Loucy (cell line): ENCODE measurements at regions not wholly inside any gene's neighbourhood (a gene's known extent, or its start where the extent isn't known, plus 50 kb on each side); places are given as distances from the start of the nearest gene placed in this dataset.

Source experiments
- H2AFZ ChIP-seq: fragments of 200-600 bp; sonication (generic); 2 replicates; pipeline ENCODE4 v1.6.0; 2016; ENCODE audit warnings: antibody characterized with exemption, mild to moderate bottlenecking, low read length, moderate library complexity
- H3F3A ChIP-seq: fragments of 200-600 bp; 2 replicates; pipeline ENCODE4 v1.6.0; 2016; ENCODE audit warnings: antibody characterized with exemption, low read depth, mild to moderate bottlenecking
- H3K27me3 ChIP-seq: fragments of 200-600 bp; sonication (generic); 2 replicates; pipeline ENCODE4 v1.6.1; 2014; ENCODE audit warnings: low read length, mild to moderate bottlenecking; ENCODE audit not compliant: insufficient read depth, poor library complexity, severe bottlenecking
- H3K36me3 ChIP-seq: fragments of 200-600 bp; sonication (generic); 2 replicates; pipeline ENCODE4 v1.6.1; 2016; ENCODE audit warnings: low read length; ENCODE audit not compliant: insufficient read depth
- H3K4me1 ChIP-seq: fragments of 200-600 bp; sonication (generic); 2 replicates; pipeline ENCODE4 v1.5.1; 2014; ENCODE audit warnings: low read length, mild to moderate bottlenecking; ENCODE audit not compliant: insufficient read depth, poor library complexity, severe bottlenecking
- H3K4me2 ChIP-seq: fragments of 200-600 bp; sonication (generic); 2 replicates; pipeline ENCODE4 v1.6.0; 2014; ENCODE audit warnings: antibody characterized with exemption, low read length, low read depth, mild to moderate bottlenecking; ENCODE audit not compliant: poor library complexity, severe bottlenecking
- H3K4me3 ChIP-seq: fragments of 200-600 bp; sonication (generic); 2 replicates; pipeline ENCODE4 v1.5.1; 2014; ENCODE audit warnings: low read length, mild to moderate bottlenecking, mixed read lengths; ENCODE audit not compliant: poor library complexity, severe bottlenecking
- H3K79me2 ChIP-seq: fragments of 200-600 bp; sonication (generic); 2 replicates; pipeline ENCODE4 v1.6.1; 2014; ENCODE audit warnings: low read length; ENCODE audit not compliant: insufficient read depth
- H3K9ac ChIP-seq: fragments of 200-600 bp; sonication (generic); 2 replicates; pipeline ENCODE4 v1.6.0; 2014; ENCODE audit warnings: mild to moderate bottlenecking, low read depth, low read length, moderate library complexity; ENCODE audit not compliant: poor library complexity, severe bottlenecking
- H3K9me2 ChIP-seq: fragments of 200-600 bp; sonication (generic); replicated peaks from 2 replicates; pipeline ENCODE4 v1.6.1; 2016; ENCODE audit warnings: low read depth, low read length, mixed read lengths
- H3K9me3 ChIP-seq: fragments of 200-600 bp; sonication (generic); 2 replicates; pipeline ENCODE4 v1.6.1; 2014; ENCODE audit warnings: mild to moderate bottlenecking, antibody characterized with exemption, low read length, low read depth; ENCODE audit not compliant: insufficient read depth
- H4K20me1 ChIP-seq: fragments of 200-600 bp; sonication (generic); 2 replicates; pipeline ENCODE4 v1.6.0; 2014; ENCODE audit warnings: antibody characterized with exemption, low read length, mild to moderate bottlenecking; ENCODE audit not compliant: insufficient read depth, poor library complexity, severe bottlenecking
- CTCF ChIP-seq: fragments of 200-600 bp; sonication (generic); conservative IDR thresholded peaks from 2 replicates; pipeline ENCODE4 v1.5.1; 2014; ENCODE audit warnings: mild to moderate bottlenecking, antibody characterized with exemption, low read length
- EZH2phosphoT487 ChIP-seq: fragments of 200-600 bp; IDR thresholded peaks from 2 replicates; pipeline ENCODE4 v1.6.1; 2018; ENCODE audit warnings: antibody characterized with exemption, mild to moderate bottlenecking, moderate library complexity, borderline replicate concordance

DNA sequence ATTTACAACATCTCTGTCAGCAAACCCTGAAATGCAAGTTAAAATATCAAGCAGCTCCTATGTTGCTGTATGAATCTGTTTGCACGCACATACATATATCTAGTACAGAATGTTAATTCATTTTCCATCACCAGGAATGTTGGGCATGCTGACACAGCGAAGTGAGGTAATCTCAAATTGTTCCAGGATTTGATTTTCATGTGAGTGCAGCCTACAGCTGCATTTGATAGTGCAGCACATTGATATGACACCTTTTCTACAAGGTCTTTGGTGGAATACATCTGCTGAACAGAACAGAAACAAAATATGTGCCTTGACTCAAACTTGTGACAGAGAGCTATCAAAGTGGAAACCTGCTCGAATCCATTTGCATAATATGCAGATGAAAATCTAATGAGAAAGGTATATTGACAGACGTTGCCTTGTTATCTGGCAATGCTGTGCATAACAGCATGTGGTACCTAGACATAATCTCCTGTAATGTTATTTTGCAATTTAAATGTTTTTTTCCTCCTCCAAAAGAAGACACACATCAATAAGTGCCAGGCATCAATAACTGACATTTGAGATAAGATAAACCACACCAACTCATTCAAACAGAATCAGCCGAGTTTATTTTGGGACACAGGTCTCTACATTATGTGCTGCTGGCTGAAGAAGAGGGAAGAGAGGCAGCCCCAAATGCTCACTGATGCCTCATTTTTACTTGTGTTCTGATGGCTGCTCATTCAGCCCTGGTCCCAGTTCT lies 512.2 kb downstream of the ZNF608 start:
- H3K9ac ChIP-seq, result no peak overlapping the region
- TF ChIP-seq EZH2phosphoT487, result no peak
- TF ChIP-seq CTCF, result no peak
- no peaks in the 10 kb centered on the region for H3K79me2 ChIP-seq
- no peak overlapping the region for H3K4me3 ChIP-seq
- H3K4me1 ChIP-seq, result no peaks in the 10 kb centered on the region
- H2AFZ ChIP-seq, result no peak overlapping the region
- H3K9me3 ChIP-seq, result no peaks in the 10 kb centered on the region
- no peaks in the 10 kb centered on the region for H3K27me3 ChIP-seq
- H3K36me3 ChIP-seq, result no peaks in the 10 kb centered on the region
- H3K9me2 ChIP-seq, result no peaks in the 10 kb centered on the region
- H4K20me1 ChIP-seq, result no peaks in the 10 kb centered on the region
- H3K4me2 ChIP-seq, result no peak overlapping the region
- no peaks in the 10 kb centered on the region for H3F3A ChIP-seq

DNA sequence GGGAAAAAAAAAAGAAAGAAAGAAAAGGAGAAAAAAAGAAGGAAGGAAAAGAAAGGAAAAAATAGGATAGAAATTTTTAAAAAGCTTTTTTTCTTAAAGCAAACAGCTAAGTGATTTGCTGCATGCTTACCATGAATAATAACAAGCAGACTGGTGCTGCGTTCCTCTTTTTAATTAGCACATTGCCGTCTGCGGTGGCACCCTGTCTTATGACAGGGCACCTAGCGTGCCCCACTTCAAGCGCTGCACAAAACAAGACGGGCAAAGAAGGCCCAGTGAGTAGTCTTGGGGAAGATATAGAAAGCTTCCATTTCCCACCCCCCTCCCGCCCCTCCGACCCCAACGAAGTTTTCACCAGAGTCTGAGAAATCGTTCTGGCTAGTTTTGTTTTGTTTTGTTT lies 513.9 kb downstream of the ZNF608 start:
- no peaks in the 10 kb centered on the region for H3K9me2 ChIP-seq
- H3K4me2 ChIP-seq, result no peak overlapping the region
- no peak overlapping the region for H2AFZ ChIP-seq
- no peaks in the 10 kb centered on the region for H3K36me3 ChIP-seq
- no peaks in the 10 kb centered on the region for H4K20me1 ChIP-seq
- H3K9ac ChIP-seq, result no peak overlapping the region
- no peaks in the 10 kb centered on the region for H3K27me3 ChIP-seq
- no peaks in the 10 kb centered on the region for H3K4me1 ChIP-seq
- no peaks in the 10 kb centered on the region for H3K9me3 ChIP-seq
- H3K4me3 ChIP-seq, result no peak overlapping the region
- H3K79me2 ChIP-seq, result no peaks in the 10 kb centered on the region
- no peak for TF ChIP-seq EZH2phosphoT487
- TF ChIP-seq CTCF, result no peak
- H3F3A ChIP-seq, result no peaks in the 10 kb centered on the region

- Histone ChIP-seq H3K9me3 (no peaks in the 10 kb centered on the region), H3K4me1 (no peaks in the 10 kb centered on the region), H3F3A (no peaks in the 10 kb centered on the region), H2AFZ (no peak overlapping the region), H3K79me2 (no peaks in the 10 kb centered on the region), H3K4me2 (no peak overlapping the region), H3K36me3 (no peaks in the 10 kb centered on the region), H3K9me2 (no peaks in the 10 kb centered on the region), H4K20me1 (no peaks in the 10 kb centered on the region), H3K27me3 (no peaks in the 10 kb centered on the region), H3K4me3 (no peak overlapping the region), H3K9ac (no peak overlapping the region)
- TF ChIP-seq CTCF (no peak), EZH2phosphoT487 (no peak)
Measured at GRCh38 chr5:124231802-124232201, 514.6 kb downstream of the ZNF608 start.
